Kidney tubule cell (primary cell): ENCODE measurements at regions not wholly inside any gene's neighbourhood (a gene's known extent, or its start where the extent isn't known, plus 50 kb on each side); places are given as distances from the start of the nearest gene placed in this dataset.
A peak's percentile ranks its signal among the peaks of the same experiment; 100 is the strongest.

Source experiments
- DNase-seq: peaks from one replicate; pipeline ENCODE4 v3.0.0-alpha.2; 2018; ENCODE audit warnings: low spot score

- DNase-seq = no peak
Observed at GRCh38 chr2:207449642-207450165, 80.1 kb upstream of the CREB1 start.

GRCh38 chr2:207450186-207450585 lies 79.6 kb upstream of the CREB1 start:
- DNase-seq = no peak

GRCh38 chr2:207458582-207458981 lies 71.2 kb upstream of the CREB1 start:
- no peak for DNase-seq

- DNase-seq = no peak
Observed at GRCh38 chr2:207459990-207460757, 69.6 kb upstream of the CREB1 start.

- DNase-seq = no peak
Observed at GRCh38 chr2:207463433-207463832, 66.3 kb upstream of the CREB1 start.

- DNase-seq = no peak
Observed at GRCh38 chr2:207464007-207464406, 65.8 kb upstream of the CREB1 start.

- no peak for DNase-seq
Observed at GRCh38 chr2:207465894-207466293, 63.9 kb upstream of the CREB1 start.

GRCh38 chr2:207467716-207468347 lies 61.9 kb upstream of the CREB1 start:
- no peak for DNase-seq

- no peak for DNase-seq
Observed at GRCh38 chr2:207468488-207468887, 61.3 kb upstream of the CREB1 start.

GRCh38 chr2:207469451-207469850 lies 60.3 kb upstream of the CREB1 start:
- DNase-seq = no peak

- DNase-seq = no peak
Observed at GRCh38 chr2:207469943-207470729, 59.6 kb upstream of the CREB1 start.

- no peak for DNase-seq
Observed at GRCh38 chr2:207471261-207471660, 58.5 kb upstream of the CREB1 start.

- DNase-seq = peak; percentile 74
Observed at GRCh38 chr2:207472343-207473048, 57.3 kb upstream of the CREB1 start.

GRCh38 chr2:207473049-207473930 lies 56.5 kb upstream of the CREB1 start:
- DNase-seq = peak; percentile 87

- DNase-seq = no peak
Observed at GRCh38 chr2:207473931-207474235, 55.9 kb upstream of the CREB1 start.

- peak; percentile 71 for DNase-seq
Observed at GRCh38 chr2:207474863-207475485, 54.8 kb upstream of the CREB1 start.

GRCh38 chr2:207475546-207475945 lies 54.2 kb upstream of the CREB1 start:
- peak; percentile 69 for DNase-seq

- DNase-seq = no peak
Observed at GRCh38 chr2:207477896-207478295, 51.9 kb upstream of the CREB1 start.

- no peak for DNase-seq
Observed at GRCh38 chr2:207478572-207478971, 51.2 kb upstream of the CREB1 start.

- no peak for DNase-seq
Observed at GRCh38 chr2:207479198-207479785, 50.5 kb upstream of the CREB1 start.
